Progenitor cell of endocrine pancreas (in vitro differentiated cells): ENCODE measurements at regions not wholly inside any gene's neighbourhood (a gene's known extent, or its start where the extent isn't known, plus 50 kb on each side); places are given as distances from the start of the nearest gene placed in this dataset.

Experiments
- DNase-seq: peaks from one replicate; pipeline ENCODE4 v3.0.0; 2021; ENCODE audit warnings: low spot score; ENCODE audit not compliant: unreplicated experiment
- H3K27ac Mint-ChIP-seq: 2 replicates; pipeline ENCODE4 v1.8.0; 2021; ENCODE audit warnings: mild to moderate bottlenecking, moderate library complexity, mixed read lengths
- H3K27me3 Mint-ChIP-seq: 2 replicates; pipeline ENCODE4 v1.8.0; 2021; ENCODE audit warnings: mixed read lengths
- H3K36me3 Mint-ChIP-seq: 2 replicates; pipeline ENCODE4 v1.8.0; 2022; ENCODE audit warnings: mixed read lengths; ENCODE audit not compliant: insufficient read depth
- H3K4me1 Mint-ChIP-seq: 2 replicates; pipeline ENCODE4 v1.8.0; 2021; ENCODE audit warnings: low read depth, mixed read lengths
- H3K4me3 Mint-ChIP-seq: 2 replicates; pipeline ENCODE4 v1.8.0; 2021; ENCODE audit warnings: low read depth, mild to moderate bottlenecking, moderate library complexity, mixed read lengths
- H3K9me3 Mint-ChIP-seq: 2 replicates; pipeline ENCODE4 v1.8.0; 2021; ENCODE audit warnings: low read depth, mixed read lengths
- CTCF ChIP-seq: fragments of 200-600 bp; sonication (generic); IDR thresholded peaks from one replicate; pipeline ENCODE4 v1.5.0; 2021; ENCODE audit warnings: antibody characterized with exemption, mild to moderate bottlenecking; ENCODE audit not compliant: unreplicated experiment

- DNase-seq: no peak
- no peak overlapping the region for H3K27ac Mint-ChIP-seq
- H3K36me3 Mint-ChIP-seq: no peaks in the 10 kb centered on the region
- no peaks in the 10 kb centered on the region for H3K9me3 Mint-ChIP-seq
- no peak for TF ChIP-seq CTCF
- H3K4me3 Mint-ChIP-seq: no peak overlapping the region
- H3K4me1 Mint-ChIP-seq: no peaks in the 10 kb centered on the region
- H3K27me3 Mint-ChIP-seq: no peaks in the 10 kb centered on the region
These were observed 112.8 kb upstream of the GPR149 start for GRCh38 chr3:154542837-154543236.

GRCh38 chr3:154540950-154541604, 111.1 kb upstream of the GPR149 start:
- H3K36me3 Mint-ChIP-seq: no peaks in the 10 kb centered on the region
- H3K4me1 Mint-ChIP-seq: peaks cover 5% of the 10 kb centered on the region
- no peak overlapping the region for H3K27ac Mint-ChIP-seq
- H3K4me3 Mint-ChIP-seq: no peak overlapping the region
- DNase-seq: no peak
- no peak for TF ChIP-seq CTCF
- no peaks in the 10 kb centered on the region for H3K9me3 Mint-ChIP-seq
- no peaks in the 10 kb centered on the region for H3K27me3 Mint-ChIP-seq

GRCh38 chr3:154538566-154539360, 108.8 kb upstream of the GPR149 start:
- Mint-ChIP-seq H3K36me3 (no peaks in the 10 kb centered on the region), H3K27ac (no peak overlapping the region), H3K9me3 (no peaks in the 10 kb centered on the region), H3K27me3 (no peaks in the 10 kb centered on the region), H3K4me1 (peaks cover 8% of the 10 kb centered on the region), H3K4me3 (no peak overlapping the region)
- no peak for TF ChIP-seq CTCF
- DNase-seq: no peak

- Mint-ChIP-seq H3K4me3 (no peak overlapping the region), H3K36me3 (no peaks in the 10 kb centered on the region), H3K4me1 (peaks cover 8% of the 10 kb centered on the region), H3K27me3 (no peaks in the 10 kb centered on the region), H3K27ac (no peak overlapping the region), H3K9me3 (no peaks in the 10 kb centered on the region)
- TF ChIP-seq CTCF: no peak
- DNase-seq: no peak
These were observed 106.8 kb upstream of the GPR149 start for GRCh38 chr3:154536751-154537150.

GRCh38 chr3:154522036-154522602, 92.1 kb upstream of the GPR149 start:
- no peak for TF ChIP-seq CTCF
- H3K4me3 Mint-ChIP-seq: no peak overlapping the region
- no peaks in the 10 kb centered on the region for H3K4me1 Mint-ChIP-seq
- no peaks in the 10 kb centered on the region for H3K9me3 Mint-ChIP-seq
- no peaks in the 10 kb centered on the region for H3K27me3 Mint-ChIP-seq
- H3K36me3 Mint-ChIP-seq: no peaks in the 10 kb centered on the region
- H3K27ac Mint-ChIP-seq: no peak overlapping the region
- no peak for DNase-seq
